ENCODE measurements at regions not wholly inside any gene's neighbourhood (a gene's known extent, or its start where the extent isn't known, plus 50 kb on each side); places are given as distances from the start of the nearest gene placed in this dataset.

DNA sequence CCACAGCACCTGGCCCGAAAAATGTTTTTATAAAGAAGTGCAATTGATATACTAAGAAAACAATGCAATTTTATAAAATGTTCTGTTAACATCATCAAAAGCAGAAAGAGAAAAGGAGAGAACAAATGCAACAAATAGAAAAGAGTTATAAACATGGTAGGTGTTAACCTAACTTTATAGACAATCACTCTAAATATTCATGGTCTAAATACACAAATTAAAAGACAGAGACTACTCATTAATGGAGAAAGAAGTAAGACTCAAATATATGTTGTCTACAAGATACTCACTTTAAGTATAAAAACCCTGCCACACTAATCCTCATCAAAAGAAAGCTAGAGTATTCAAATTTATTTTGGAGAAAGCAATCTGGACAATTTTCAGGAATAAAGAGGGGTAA lies 425.3 kb upstream of the ANKRD30A start:
- no peaks in the 10 kb centered on the region for H3K4me1 ChIP-seq
- H3K27me3 ChIP-seq = no peaks in the 10 kb centered on the region
- H3K36me3 ChIP-seq = no peaks in the 10 kb centered on the region
- no peak overlapping the region for H3K27ac ChIP-seq
- 94 to 95% methylated on average over 1 of the region's 1 CpG for whole genome bisulfite sequencing, 2 donors
- no peak for DNase-seq
- ATAC-seq (ENCODE audit: low FRiP score in 2 of 2) = no peak
- H3K9me3 ChIP-seq = peaks cover 0 to 8% (median 0%) of the 10 kb centered on the region in 4 donors
- no peak overlapping the region for H3K4me3 ChIP-seq
- TF ChIP-seq EP300 (IDR thresholded peaks at IDR 0.05) (no peak), POLR2AphosphoS5 (IDR thresholded peaks at IDR 0.05) (no peak), POLR2A (IDR thresholded peaks at IDR 0.05) (no peak)
- TF ChIP-seq, protein P1, sequence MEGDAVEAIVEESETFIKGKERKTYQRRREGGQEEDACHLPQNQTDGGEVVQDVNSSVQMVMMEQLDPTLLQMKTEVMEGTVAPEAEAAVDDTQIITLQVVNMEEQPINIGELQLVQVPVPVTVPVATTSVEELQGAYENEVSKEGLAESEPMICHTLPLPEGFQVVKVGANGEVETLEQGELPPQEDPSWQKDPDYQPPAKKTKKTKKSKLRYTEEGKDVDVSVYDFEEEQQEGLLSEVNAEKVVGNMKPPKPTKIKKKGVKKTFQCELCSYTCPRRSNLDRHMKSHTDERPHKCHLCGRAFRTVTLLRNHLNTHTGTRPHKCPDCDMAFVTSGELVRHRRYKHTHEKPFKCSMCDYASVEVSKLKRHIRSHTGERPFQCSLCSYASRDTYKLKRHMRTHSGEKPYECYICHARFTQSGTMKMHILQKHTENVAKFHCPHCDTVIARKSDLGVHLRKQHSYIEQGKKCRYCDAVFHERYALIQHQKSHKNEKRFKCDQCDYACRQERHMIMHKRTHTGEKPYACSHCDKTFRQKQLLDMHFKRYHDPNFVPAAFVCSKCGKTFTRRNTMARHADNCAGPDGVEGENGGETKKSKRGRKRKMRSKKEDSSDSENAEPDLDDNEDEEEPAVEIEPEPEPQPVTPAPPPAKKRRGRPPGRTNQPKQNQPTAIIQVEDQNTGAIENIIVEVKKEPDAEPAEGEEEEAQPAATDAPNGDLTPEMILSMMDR (IDR thresholded peaks at IDR 0.05) = no peak

DNA sequence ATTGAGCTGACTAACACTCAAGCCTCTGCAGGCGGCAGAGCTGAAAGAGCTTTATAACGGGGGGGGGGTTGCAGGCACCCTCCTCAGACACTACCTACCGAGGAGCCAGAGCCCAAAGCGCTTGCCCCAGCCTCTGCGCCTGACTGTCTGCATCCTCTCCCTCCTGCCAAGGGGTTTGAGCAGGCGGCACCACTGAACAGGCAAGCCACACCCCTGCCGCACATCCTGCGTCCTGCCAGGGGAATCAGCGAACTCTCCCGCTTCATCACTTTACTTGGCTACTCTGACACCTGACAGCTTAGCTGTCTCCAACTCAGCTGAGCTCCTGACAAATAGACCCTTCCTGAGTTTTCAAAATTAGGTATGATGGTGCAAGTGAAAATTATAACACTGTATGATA lies 432.6 kb upstream of the ANKRD30A start:
- no peak overlapping the region for H3K27ac ChIP-seq
- H3K9me3 ChIP-seq = no peaks in the 10 kb centered on the region
- no peaks in the 10 kb centered on the region for H3K27me3 ChIP-seq
- no peaks in the 10 kb centered on the region for H3K4me1 ChIP-seq
- 79 to 89% methylated on average over 7 to 10 of the region's 10 CpGs for WGBS, 2 donors
- ATAC-seq (ENCODE audit: low FRiP score in 2 of 2) (no peak), DNase-seq (peak in 1 of 2 donors; percentile 29)
- H3K4me3 ChIP-seq = no peak overlapping the region
- no peaks in the 10 kb centered on the region for H3K36me3 ChIP-seq
- no peak for TF ChIP-seq EP300 (IDR thresholded peaks at IDR 0.05)
- TF ChIP-seq, protein P1 (IDR thresholded peaks at IDR 0.05) = no peak
- no peak for TF ChIP-seq POLR2AphosphoS5 (IDR thresholded peaks at IDR 0.05)
- TF ChIP-seq POLR2A (IDR thresholded peaks at IDR 0.05) = no peak

DNA sequence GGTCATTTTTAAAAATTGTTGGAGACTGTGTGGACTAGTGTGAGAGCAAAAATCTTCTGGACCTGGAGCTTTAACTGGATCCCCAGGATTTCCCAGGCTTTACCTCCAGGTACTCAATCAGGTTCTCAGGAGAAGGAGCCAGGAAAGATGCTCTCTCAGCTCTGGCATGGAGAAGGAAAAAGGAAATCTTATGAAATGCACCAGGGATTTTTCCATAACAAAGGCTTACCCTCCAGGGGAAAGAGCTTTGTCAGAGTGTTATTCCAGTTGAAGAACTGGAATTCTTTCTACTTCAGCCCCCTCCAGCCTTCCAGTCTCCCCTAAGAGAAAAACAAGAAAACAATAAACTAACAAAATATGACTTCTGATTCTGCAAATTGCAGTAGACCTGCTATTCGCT lies 436.7 kb upstream of the ANKRD30A start:
- Histone ChIP-seq H3K27ac (no peak overlapping the region), H3K4me3 (no peak overlapping the region), H3K9me3 (no peaks in the 10 kb centered on the region), H3K36me3 (no peaks in the 10 kb centered on the region), H3K4me1 (no peaks in the 10 kb centered on the region), H3K27me3 (no peaks in the 10 kb centered on the region)
- DNase-seq = no peak
- 86 to 98% methylated on average over 1 of the region's 1 CpG for WGBS, 2 donors
- no peak for ATAC-seq (ENCODE audit: low FRiP score in 2 of 2)
- TF ChIP-seq POLR2AphosphoS5 (IDR thresholded peaks at IDR 0.05) = no peak

DNA sequence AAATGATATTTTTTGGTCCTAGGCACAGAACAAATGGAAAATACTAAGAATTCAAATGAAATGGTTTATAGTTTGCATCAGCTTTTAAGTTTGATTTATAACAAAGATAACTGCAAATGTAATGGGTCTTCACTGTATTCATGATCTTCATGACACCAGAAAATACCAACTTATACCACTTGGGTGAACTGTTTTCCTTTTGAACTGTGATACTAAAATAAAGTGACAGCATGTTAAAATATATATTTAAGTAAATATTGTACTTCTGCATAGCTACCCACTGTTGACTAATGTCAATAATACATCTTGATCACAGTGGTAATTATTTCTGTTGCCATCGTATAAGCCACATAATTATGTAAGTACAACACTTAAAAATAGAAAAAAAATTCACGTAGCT lies 442.0 kb upstream of the ANKRD30A start:
- WGBS, 2 donors = 35 to 61% methylated on average over 2 of the region's 2 CpGs
- no peak for ATAC-seq (ENCODE audit: low FRiP score in 2 of 2)
- Histone ChIP-seq H3K36me3 (no peaks in the 10 kb centered on the region), H3K9me3 (no peaks in the 10 kb centered on the region), H3K27ac (no peak overlapping the region), H3K4me3 (no peak overlapping the region), H3K27me3 (no peaks in the 10 kb centered on the region), H3K4me1 (no peaks in the 10 kb centered on the region)
- TF ChIP-seq, protein P1 (IDR thresholded peaks at IDR 0.05) = no peak
- TF ChIP-seq POLR2A (IDR thresholded peaks at IDR 0.05) (no peak), POLR2AphosphoS5 (IDR thresholded peaks at IDR 0.05) (no peak), EP300 (IDR thresholded peaks at IDR 0.05) (no peak)
- DNase-seq = no peak

DNA sequence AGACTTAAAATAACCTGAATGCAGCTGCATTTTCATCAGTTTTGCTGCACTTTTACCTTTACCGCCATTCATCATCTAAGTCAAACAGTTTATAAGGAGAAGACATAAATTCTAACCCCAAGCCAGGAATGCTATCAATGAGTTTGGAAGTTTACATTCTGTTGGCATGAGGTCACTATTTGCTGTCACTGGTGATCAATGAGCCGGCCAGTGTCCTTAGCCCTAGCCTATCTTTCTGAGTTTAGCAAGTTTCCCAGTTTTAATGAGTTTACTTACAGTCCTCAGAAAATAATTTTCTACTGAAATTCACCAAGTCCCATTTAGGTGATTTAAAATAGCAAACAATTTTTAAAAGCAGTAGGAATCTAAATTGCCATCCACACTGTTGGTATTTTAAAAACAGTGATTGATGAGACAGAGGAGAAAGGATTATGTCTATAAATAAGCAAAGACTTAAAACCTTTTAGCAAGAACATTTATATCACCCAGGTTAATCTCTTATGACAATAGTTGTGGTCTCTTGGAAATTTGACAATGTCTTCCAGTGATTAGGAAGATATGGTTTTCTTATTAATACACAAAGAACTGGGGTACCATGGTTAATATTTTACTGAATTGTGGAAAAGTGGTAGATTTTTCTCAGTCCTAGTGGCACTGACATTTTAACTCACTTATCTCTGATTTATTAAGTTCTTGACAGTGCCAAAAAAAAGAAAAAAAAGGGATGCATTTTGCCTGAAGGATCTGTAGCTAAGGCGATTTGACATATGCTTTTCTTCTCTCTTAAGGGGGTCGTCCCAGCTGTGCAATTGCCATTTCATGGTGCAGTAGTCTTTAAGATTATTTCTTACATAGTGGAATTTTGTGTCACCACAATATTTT lies 443.4 kb upstream of the ANKRD30A start:
- Histone ChIP-seq H3K36me3 (no peaks in the 10 kb centered on the region), H3K4me1 (no peaks in the 10 kb centered on the region), H3K27ac (no peak overlapping the region), H3K27me3 (no peaks in the 10 kb centered on the region), H3K4me3 (no peak overlapping the region), H3K9me3 (no peaks in the 10 kb centered on the region)
- TF ChIP-seq POLR2A (IDR thresholded peaks at IDR 0.05) = no peak
- no peak for TF ChIP-seq POLR2AphosphoS5 (IDR thresholded peaks at IDR 0.05)
- TF ChIP-seq EP300 (IDR thresholded peaks at IDR 0.05) = no peak
- TF ChIP-seq, protein P1 (IDR thresholded peaks at IDR 0.05) = no peak
- 66 to 73% methylated on average over 4 of the region's 4 CpGs for WGBS, 2 donors
- DNase-seq (no peak), ATAC-seq (ENCODE audit: low FRiP score in 2 of 2) (no peak)

Data from upper lobe of left lung (tissue), 6 donors.